ENCODE measurements at regions not wholly inside any gene's neighbourhood (a gene's known extent, or its start where the extent isn't known, plus 50 kb on each side); places are given as distances from the start of the nearest gene placed in this dataset.

DNA sequence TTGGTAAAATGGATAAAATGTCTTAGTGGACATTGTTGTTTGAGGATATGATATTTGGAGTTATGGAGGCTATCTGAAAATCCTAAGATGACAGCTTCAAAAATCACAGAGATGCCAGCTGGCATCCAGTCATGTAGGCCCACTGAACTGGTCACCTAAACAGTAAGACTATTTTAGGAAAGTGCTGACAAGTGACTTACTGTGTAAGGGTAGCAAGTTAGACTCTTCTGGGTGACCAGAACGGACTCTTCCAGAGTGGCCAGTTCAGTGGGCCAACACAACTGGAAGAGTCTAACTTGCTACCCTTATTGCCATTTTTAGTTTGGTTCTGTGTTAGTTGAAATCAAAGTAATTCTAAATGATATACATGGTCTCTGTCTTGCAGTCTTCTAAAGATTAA lies 61.4 kb upstream of the ATP8A1 start:
- no peak overlapping the region for H3K4me3 Mint-ChIP-seq
- no peaks in the 10 kb centered on the region for H3K9me3 Mint-ChIP-seq
- no peaks in the 10 kb centered on the region for H3K36me3 Mint-ChIP-seq (ENCODE audit: low read depth)
- H3K27ac Mint-ChIP-seq, result no peak overlapping the region
- peaks cover 11% of the 10 kb centered on the region for H3K4me1 Mint-ChIP-seq (ENCODE audit: low read depth)
- H3K27me3 Mint-ChIP-seq, result no peaks in the 10 kb centered on the region

DNA sequence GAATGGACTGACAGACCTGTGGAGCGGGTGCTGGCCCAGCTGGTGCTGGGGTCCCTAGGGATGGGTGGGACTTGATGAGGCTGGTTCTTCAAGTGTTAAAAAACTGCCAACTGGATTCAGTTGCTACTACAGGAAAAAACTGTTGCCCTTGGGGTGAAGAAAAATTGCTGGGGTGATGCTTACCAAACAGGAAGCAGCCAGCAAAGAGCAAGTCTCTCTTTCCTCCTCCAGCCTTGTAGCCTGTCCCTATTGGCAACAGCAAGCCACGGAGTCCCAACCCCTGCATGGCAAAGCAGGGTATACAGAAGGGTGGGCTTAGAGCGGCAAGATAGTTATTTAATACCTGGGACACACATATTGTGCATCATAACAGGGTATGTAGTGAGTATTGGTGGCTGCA lies 60.1 kb upstream of the ATP8A1 start:
- Mint-ChIP-seq H3K9me3 (no peaks in the 10 kb centered on the region), H3K36me3 (ENCODE audit: low read depth) (no peaks in the 10 kb centered on the region), H3K4me1 (ENCODE audit: low read depth) (peaks cover 11% of the 10 kb centered on the region), H3K27me3 (no peaks in the 10 kb centered on the region), H3K4me3 (no peak overlapping the region), H3K27ac (no peak overlapping the region)

GRCh38 chr4:42715807-42716482 lies 59.0 kb upstream of the ATP8A1 start:
- Mint-ChIP-seq H3K27ac (no peak overlapping the region), H3K27me3 (no peaks in the 10 kb centered on the region), H3K4me1 (ENCODE audit: low read depth) (peaks cover 11% of the 10 kb centered on the region), H3K9me3 (no peaks in the 10 kb centered on the region), H3K36me3 (ENCODE audit: low read depth) (no peaks in the 10 kb centered on the region), H3K4me3 (no peak overlapping the region)

DNA sequence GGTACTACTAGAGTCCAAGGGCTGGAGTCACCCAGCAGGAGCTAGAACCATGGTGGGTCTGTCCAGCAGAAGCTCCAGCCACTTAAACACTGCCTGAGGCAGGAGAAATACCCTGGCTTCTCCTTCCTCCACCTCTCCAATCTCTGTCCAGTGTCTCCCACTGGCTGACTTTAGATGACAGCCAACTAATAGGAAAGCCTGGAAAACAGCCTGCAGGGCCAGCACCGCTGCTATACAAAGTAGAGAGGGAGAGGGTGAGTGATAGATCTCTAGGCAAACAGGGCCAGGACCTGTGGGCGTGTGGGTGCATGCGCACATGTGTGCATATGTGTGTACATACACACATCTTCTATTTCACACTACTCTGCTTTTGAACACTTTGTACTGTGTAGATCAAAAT lies 56.5 kb upstream of the ATP8A1 start:
- peaks cover 7% of the 10 kb centered on the region for H3K4me1 Mint-ChIP-seq (ENCODE audit: low read depth)
- H3K36me3 Mint-ChIP-seq (ENCODE audit: low read depth), result no peaks in the 10 kb centered on the region
- H3K9me3 Mint-ChIP-seq, result no peaks in the 10 kb centered on the region
- no peak overlapping the region for H3K4me3 Mint-ChIP-seq
- no peaks in the 10 kb centered on the region for H3K27me3 Mint-ChIP-seq
- no peak overlapping the region for H3K27ac Mint-ChIP-seq

GRCh38 chr4:42712854-42713253 lies 55.9 kb upstream of the ATP8A1 start:
- Mint-ChIP-seq H3K4me1 (ENCODE audit: low read depth) (peaks cover 7% of the 10 kb centered on the region), H3K27me3 (no peaks in the 10 kb centered on the region), H3K36me3 (ENCODE audit: low read depth) (no peaks in the 10 kb centered on the region), H3K9me3 (no peaks in the 10 kb centered on the region), H3K4me3 (no peak overlapping the region), H3K27ac (no peak overlapping the region)

- H3K36me3 Mint-ChIP-seq (ENCODE audit: low read depth), result no peaks in the 10 kb centered on the region
- no peak overlapping the region for H3K27ac Mint-ChIP-seq
- no peak overlapping the region for H3K4me3 Mint-ChIP-seq
- no peaks in the 10 kb centered on the region for H3K9me3 Mint-ChIP-seq
- H3K4me1 Mint-ChIP-seq (ENCODE audit: low read depth), result no peaks in the 10 kb centered on the region
- no peaks in the 10 kb centered on the region for H3K27me3 Mint-ChIP-seq
Observed at GRCh38 chr4:42711496-42711895, 54.6 kb upstream of the ATP8A1 start.

GRCh38 chr4:42710761-42711160 lies 53.9 kb upstream of the ATP8A1 start:
- no peak overlapping the region for H3K27ac Mint-ChIP-seq
- H3K9me3 Mint-ChIP-seq, result no peaks in the 10 kb centered on the region
- H3K27me3 Mint-ChIP-seq, result no peaks in the 10 kb centered on the region
- no peaks in the 10 kb centered on the region for H3K36me3 Mint-ChIP-seq (ENCODE audit: low read depth)
- no peak overlapping the region for H3K4me3 Mint-ChIP-seq
- H3K4me1 Mint-ChIP-seq (ENCODE audit: low read depth), result no peaks in the 10 kb centered on the region

- H3K9me3 Mint-ChIP-seq, result no peaks in the 10 kb centered on the region
- no peaks in the 10 kb centered on the region for H3K4me1 Mint-ChIP-seq (ENCODE audit: low read depth)
- H3K27ac Mint-ChIP-seq, result no peak overlapping the region
- no peaks in the 10 kb centered on the region for H3K27me3 Mint-ChIP-seq
- H3K36me3 Mint-ChIP-seq (ENCODE audit: low read depth), result no peaks in the 10 kb centered on the region
- H3K4me3 Mint-ChIP-seq, result no peak overlapping the region
Observed at GRCh38 chr4:42710329-42710728, 53.4 kb upstream of the ATP8A1 start.

DNA sequence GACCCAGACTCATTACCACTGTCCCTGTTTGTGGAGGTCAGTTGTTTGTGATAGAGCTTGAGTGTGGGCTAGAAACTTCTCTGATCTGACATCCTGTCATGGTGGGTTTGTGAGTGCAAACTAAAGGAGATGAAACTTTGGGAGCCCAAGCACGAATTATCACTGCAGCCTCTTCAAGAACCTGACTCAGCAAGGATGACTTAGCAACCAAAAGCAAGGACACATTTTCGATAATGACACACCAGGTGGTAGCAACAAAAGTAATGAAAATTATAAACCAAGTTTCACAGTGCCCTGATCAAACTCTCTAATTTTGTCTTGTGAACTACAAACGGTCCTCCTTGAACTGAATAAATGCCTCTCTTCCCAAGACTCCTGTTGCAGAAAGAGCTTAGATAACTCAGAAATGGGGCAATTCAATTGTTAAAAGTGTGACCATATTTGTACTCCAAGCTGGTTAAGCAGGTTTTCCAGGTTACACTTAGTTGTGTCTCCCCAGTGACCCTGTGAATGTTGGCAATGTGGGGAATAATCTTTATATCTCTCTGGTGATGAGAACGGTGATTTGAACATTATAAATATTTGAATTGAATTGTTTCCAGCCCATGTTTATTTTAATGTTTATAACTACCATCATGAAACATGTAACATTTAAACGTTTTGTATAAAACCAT lies 52.6 kb upstream of the ATP8A1 start:
- H3K27me3 Mint-ChIP-seq, result no peaks in the 10 kb centered on the region
- no peaks in the 10 kb centered on the region for H3K4me1 Mint-ChIP-seq (ENCODE audit: low read depth)
- H3K27ac Mint-ChIP-seq, result no peak overlapping the region
- H3K4me3 Mint-ChIP-seq, result no peak overlapping the region
- H3K9me3 Mint-ChIP-seq, result no peaks in the 10 kb centered on the region
- no peaks in the 10 kb centered on the region for H3K36me3 Mint-ChIP-seq (ENCODE audit: low read depth)

- Mint-ChIP-seq H3K4me3 (no peak overlapping the region), H3K27ac (no peak overlapping the region), H3K4me1 (ENCODE audit: low read depth) (no peaks in the 10 kb centered on the region), H3K9me3 (no peaks in the 10 kb centered on the region), H3K36me3 (ENCODE audit: low read depth) (no peaks in the 10 kb centered on the region), H3K27me3 (no peaks in the 10 kb centered on the region)
Observed at GRCh38 chr4:42708625-42709024, 51.7 kb upstream of the ATP8A1 start.

All from stimulated activated naive CD8-positive, alpha-beta T cell treated with anti-CD3 and anti-CD28 coated beads, Interleukin-15, Interleukin-2, amounts not matched to agents 100 ng/mL and 50 ng/mL, for 24 hours (primary cell).